ENCODE measurements at regions not wholly inside any gene's neighbourhood (a gene's known extent, or its start where the extent isn't known, plus 50 kb on each side); places are given as distances from the start of the nearest gene placed in this dataset.

DNA sequence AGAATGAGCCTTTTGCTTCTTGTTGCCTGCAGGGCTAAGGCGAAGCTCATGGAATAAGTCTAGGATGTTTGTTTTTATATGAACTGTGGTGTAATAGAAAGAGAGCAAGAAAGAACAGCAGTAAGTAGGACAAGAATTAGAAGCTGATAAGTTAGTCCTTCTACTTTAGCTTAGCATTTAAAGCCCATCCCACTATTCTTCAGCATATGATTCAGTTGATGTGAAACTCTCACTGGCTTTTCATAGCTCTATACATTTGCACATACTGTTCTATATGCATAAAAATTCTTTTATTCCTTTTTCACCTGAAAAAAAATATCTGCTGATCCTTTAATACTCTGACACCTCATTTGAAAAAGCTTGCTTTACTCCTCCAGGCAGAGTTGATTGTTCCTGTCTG, 712.0 kb downstream of the USP25 start:
- Histone ChIP-seq H3K36me3 (ENCODE audit: control insufficient read depth in 2 of 3, insufficient read depth in 3 of 3, low read length in 3 of 3) (no peaks in the 10 kb centered on the region), H3K4me3 (ENCODE audit: low read length in 3 of 3) (no peak overlapping the region), H3K9ac (ENCODE audit: low read length in 3 of 3) (no peak overlapping the region), H3K27me3 (ENCODE audit: control insufficient read depth, insufficient read depth, low read length) (no peaks in the 10 kb centered on the region), H3K4me1 (ENCODE audit: control insufficient read depth in 2 of 3, insufficient read depth in 2 of 3, low read depth in 1 of 3, low read length in 3 of 3) (no peaks in the 10 kb centered on the region), H3K9me3 (ENCODE audit: control insufficient read depth in 2 of 3, insufficient read depth in 1 of 3, low read length in 3 of 3) (no peaks in the 10 kb centered on the region), H3K27ac (ENCODE audit: low read depth in 2 of 2, low read length in 2 of 2) (no peak overlapping the region)
- FAIRE-seq (no peak), DNase-seq (no peak)
- intact Hi-C loops (cut with DNase I): no loop called here
- TF ChIP-seq, protein P1, sequence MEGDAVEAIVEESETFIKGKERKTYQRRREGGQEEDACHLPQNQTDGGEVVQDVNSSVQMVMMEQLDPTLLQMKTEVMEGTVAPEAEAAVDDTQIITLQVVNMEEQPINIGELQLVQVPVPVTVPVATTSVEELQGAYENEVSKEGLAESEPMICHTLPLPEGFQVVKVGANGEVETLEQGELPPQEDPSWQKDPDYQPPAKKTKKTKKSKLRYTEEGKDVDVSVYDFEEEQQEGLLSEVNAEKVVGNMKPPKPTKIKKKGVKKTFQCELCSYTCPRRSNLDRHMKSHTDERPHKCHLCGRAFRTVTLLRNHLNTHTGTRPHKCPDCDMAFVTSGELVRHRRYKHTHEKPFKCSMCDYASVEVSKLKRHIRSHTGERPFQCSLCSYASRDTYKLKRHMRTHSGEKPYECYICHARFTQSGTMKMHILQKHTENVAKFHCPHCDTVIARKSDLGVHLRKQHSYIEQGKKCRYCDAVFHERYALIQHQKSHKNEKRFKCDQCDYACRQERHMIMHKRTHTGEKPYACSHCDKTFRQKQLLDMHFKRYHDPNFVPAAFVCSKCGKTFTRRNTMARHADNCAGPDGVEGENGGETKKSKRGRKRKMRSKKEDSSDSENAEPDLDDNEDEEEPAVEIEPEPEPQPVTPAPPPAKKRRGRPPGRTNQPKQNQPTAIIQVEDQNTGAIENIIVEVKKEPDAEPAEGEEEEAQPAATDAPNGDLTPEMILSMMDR (IDR thresholded peaks at IDR 0.05; ENCODE audit: borderline replicate concordance, extremely low read depth, insufficient read depth): no peak

DNA sequence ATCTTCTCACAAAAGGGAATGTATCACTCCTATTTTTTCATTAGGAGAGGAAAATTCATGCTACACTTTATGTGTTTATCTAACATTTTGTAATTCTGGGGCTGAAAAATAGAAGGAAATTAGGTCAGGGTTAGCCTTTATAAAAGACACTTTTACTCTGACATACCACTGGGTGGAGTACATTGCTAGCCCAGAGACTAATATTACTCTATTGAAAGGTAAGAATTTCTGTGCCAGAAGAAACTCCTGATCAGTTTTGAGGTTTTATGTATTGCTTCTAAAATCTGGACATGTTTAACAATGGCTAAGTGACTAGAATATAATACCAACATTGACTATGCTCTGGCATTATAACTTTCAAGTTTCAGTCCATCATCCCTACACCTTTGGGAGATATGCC, 724.6 kb downstream of the USP25 start:
- no peak overlapping the region for H3K27ac ChIP-seq (ENCODE audit: low read depth in 2 of 2, low read length in 2 of 2)
- H3K4me3 ChIP-seq (ENCODE audit: low read length in 3 of 3): no peak overlapping the region
- no peaks in the 10 kb centered on the region for H3K27me3 ChIP-seq (ENCODE audit: control insufficient read depth, insufficient read depth, low read length)
- no peaks in the 10 kb centered on the region for H3K4me1 ChIP-seq (ENCODE audit: control insufficient read depth in 2 of 3, insufficient read depth in 2 of 3, low read depth in 1 of 3, low read length in 3 of 3)
- TF ChIP-seq, protein P1 (IDR thresholded peaks at IDR 0.05; ENCODE audit: borderline replicate concordance, extremely low read depth, insufficient read depth): peak; percentile 18
- intact Hi-C loops (cut with DNase I): no loop called here
- no peaks in the 10 kb centered on the region for H3K9me3 ChIP-seq (ENCODE audit: control insufficient read depth in 2 of 3, insufficient read depth in 1 of 3, low read length in 3 of 3)
- DNase-seq: no peak
- H3K9ac ChIP-seq (ENCODE audit: low read length in 3 of 3): no peak overlapping the region
- H3K36me3 ChIP-seq (ENCODE audit: control insufficient read depth in 2 of 3, insufficient read depth in 3 of 3, low read length in 3 of 3): no peaks in the 10 kb centered on the region
- FAIRE-seq: peak; percentile 72

DNA sequence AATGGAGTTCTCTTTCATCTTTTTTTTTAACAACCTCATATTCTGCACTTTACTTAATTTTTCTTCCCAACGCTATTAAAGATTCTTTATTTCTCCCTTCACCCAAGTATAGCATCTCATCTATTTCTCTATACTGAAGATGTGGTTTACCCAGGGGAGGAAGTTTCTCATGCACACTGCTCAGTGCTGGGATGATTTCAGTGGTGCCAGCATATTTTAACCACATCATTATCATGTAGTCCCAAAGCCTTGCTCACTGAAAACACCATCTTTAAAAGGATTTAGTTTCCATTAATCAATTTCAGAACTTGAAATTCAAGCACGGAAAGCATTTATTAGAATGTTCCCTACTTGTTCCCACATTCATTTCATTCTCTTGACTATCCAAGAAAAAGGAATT, 725.7 kb downstream of the USP25 start:
- H3K4me3 ChIP-seq (ENCODE audit: low read length in 3 of 3): no peak overlapping the region
- intact Hi-C loops (cut with DNase I): no loop called here
- H3K4me1 ChIP-seq (ENCODE audit: control insufficient read depth in 2 of 3, insufficient read depth in 2 of 3, low read depth in 1 of 3, low read length in 3 of 3): no peaks in the 10 kb centered on the region
- H3K27ac ChIP-seq (ENCODE audit: low read depth in 2 of 2, low read length in 2 of 2): no peak overlapping the region
- no peaks in the 10 kb centered on the region for H3K9me3 ChIP-seq (ENCODE audit: control insufficient read depth in 2 of 3, insufficient read depth in 1 of 3, low read length in 3 of 3)
- DNase-seq: no peak
- no peak for FAIRE-seq
- no peak overlapping the region for H3K9ac ChIP-seq (ENCODE audit: low read length in 3 of 3)
- H3K27me3 ChIP-seq (ENCODE audit: control insufficient read depth, insufficient read depth, low read length): no peaks in the 10 kb centered on the region
- H3K36me3 ChIP-seq (ENCODE audit: control insufficient read depth in 2 of 3, insufficient read depth in 3 of 3, low read length in 3 of 3): no peaks in the 10 kb centered on the region
- TF ChIP-seq, protein P1 (IDR thresholded peaks at IDR 0.05; ENCODE audit: borderline replicate concordance, extremely low read depth, insufficient read depth): no peak

DNA sequence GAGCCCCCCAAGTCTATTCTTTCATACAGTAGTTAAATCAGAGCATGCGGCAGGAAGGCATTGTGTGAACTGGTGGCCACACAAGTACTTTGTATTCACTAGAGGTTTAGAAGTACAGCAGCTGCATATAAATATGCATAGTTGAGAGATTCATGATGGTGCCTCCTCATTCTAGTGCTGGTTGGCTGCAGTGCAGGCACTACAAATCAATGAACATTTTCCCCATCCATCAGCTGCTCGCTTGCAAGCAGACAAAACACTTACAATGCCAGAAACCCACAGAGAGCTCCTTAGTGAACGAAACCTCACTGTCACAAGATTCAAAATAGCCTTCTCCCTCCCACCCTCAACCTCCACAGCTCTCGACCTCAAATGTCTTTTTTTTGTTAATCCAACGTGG, 726.2 kb downstream of the USP25 start:
- TF ChIP-seq, protein P1 (IDR thresholded peaks at IDR 0.05; ENCODE audit: borderline replicate concordance, extremely low read depth, insufficient read depth): no peak
- H3K36me3 ChIP-seq (ENCODE audit: control insufficient read depth in 2 of 3, insufficient read depth in 3 of 3, low read length in 3 of 3): no peaks in the 10 kb centered on the region
- H3K4me3 ChIP-seq (ENCODE audit: low read length in 3 of 3): peak overlapping the region in 1 of 3 donors; percentile 13
- FAIRE-seq (no peak), DNase-seq (peak in 4 of 5 donors; percentile 17 to 66 (median 30))
- H3K9me3 ChIP-seq (ENCODE audit: control insufficient read depth in 2 of 3, insufficient read depth in 1 of 3, low read length in 3 of 3): no peaks in the 10 kb centered on the region
- H3K27ac ChIP-seq (ENCODE audit: low read depth in 2 of 2, low read length in 2 of 2): no peak overlapping the region
- no peaks in the 10 kb centered on the region for H3K27me3 ChIP-seq (ENCODE audit: control insufficient read depth, insufficient read depth, low read length)
- intact Hi-C loops (cut with DNase I): no loop called here
- no peaks in the 10 kb centered on the region for H3K4me1 ChIP-seq (ENCODE audit: control insufficient read depth in 2 of 3, insufficient read depth in 2 of 3, low read depth in 1 of 3, low read length in 3 of 3)
- H3K9ac ChIP-seq (ENCODE audit: low read length in 3 of 3): no peak overlapping the region
